ENCODE measurements at regions not wholly inside any gene's neighbourhood (a gene's known extent, or its start where the extent isn't known, plus 50 kb on each side); places are given as distances from the start of the nearest gene placed in this dataset.

DNA sequence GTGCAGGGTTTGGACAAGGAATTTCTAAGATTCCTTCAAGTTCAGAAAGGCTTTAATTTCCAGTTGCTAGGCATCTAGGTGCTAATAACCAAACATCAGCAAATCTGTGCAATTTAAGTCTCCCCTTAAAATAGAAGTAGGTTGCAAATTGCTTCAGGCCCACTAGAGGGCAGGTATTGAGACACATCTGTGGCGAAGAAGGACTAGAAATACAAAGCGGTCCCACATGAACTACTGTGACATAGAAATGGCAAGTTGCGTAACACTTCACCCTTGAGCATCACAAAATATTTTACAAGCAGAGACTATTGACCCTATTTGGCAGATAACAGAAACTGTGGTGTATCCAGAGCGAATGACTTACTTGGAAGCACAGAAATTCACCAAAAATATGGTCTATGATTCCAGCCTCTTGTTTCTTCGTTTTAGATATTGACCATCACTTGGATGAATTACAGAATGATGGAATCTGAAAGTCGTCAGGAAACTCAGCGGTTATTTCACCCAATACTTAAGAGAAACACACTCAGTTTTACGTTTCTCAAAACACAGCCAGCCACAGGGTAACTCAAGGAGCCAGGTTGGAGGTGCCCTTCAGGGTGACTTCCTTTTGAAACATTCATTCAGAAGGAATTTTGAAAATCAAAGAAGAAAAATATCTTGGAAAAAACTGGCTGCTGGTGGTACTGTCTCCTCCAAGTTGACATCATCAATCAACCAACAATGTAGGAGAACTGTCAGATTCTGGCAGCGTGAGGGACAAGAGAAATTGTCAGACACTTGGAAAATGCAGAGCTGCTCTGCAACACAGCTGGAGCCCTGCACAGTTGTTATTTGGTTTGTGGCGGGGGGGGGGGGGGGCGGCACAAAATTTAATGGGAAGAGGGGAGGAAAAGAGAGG lies 256.3 kb upstream of the MINDY3 start:
- TF ChIP-seq, protein P1, sequence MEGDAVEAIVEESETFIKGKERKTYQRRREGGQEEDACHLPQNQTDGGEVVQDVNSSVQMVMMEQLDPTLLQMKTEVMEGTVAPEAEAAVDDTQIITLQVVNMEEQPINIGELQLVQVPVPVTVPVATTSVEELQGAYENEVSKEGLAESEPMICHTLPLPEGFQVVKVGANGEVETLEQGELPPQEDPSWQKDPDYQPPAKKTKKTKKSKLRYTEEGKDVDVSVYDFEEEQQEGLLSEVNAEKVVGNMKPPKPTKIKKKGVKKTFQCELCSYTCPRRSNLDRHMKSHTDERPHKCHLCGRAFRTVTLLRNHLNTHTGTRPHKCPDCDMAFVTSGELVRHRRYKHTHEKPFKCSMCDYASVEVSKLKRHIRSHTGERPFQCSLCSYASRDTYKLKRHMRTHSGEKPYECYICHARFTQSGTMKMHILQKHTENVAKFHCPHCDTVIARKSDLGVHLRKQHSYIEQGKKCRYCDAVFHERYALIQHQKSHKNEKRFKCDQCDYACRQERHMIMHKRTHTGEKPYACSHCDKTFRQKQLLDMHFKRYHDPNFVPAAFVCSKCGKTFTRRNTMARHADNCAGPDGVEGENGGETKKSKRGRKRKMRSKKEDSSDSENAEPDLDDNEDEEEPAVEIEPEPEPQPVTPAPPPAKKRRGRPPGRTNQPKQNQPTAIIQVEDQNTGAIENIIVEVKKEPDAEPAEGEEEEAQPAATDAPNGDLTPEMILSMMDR (IDR thresholded peaks at IDR 0.05; ENCODE audit: control insufficient read depth, insufficient read depth, low read depth, low read length, missing control alignments) = peak; percentile 36
- DNase-seq (ENCODE audit: low read depth) = no peak
- H3K4me3 ChIP-seq (ENCODE audit: control insufficient read depth, low read depth, low read length) = no peak overlapping the region

GRCh38 chr10:16117305-16117695 lies 257.0 kb upstream of the MINDY3 start:
- TF ChIP-seq, protein P1 (IDR thresholded peaks at IDR 0.05; ENCODE audit: control insufficient read depth, insufficient read depth, low read depth, low read length, missing control alignments) = no peak
- no peak overlapping the region for H3K4me3 ChIP-seq (ENCODE audit: control insufficient read depth, low read depth, low read length)
- DNase-seq (ENCODE audit: low read depth) = no peak

DNA sequence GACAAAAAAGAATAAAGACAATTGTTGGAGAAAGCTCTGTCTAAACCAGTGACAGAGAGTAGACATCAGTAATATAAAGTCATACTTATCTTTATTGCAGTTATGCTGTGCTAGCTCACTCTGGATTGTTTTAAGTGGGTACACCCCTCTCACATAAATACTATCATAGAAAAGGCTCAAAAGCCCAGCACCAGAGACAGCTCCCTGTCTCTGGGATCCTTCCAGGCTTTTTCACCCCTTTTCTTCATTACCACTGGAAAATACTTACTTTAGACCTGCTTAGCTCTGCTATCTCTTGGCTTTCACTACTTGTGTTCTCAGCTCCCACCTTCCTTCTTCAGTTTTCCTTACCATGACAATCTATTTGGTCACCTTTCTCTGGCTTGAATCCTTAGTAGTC lies 259.1 kb upstream of the MINDY3 start:
- TF ChIP-seq, protein P1 (IDR thresholded peaks at IDR 0.05; ENCODE audit: control insufficient read depth, insufficient read depth, low read depth, low read length, missing control alignments) = no peak
- no peak for DNase-seq (ENCODE audit: low read depth)
- H3K4me3 ChIP-seq (ENCODE audit: control insufficient read depth, low read depth, low read length) = no peak overlapping the region

GRCh38 chr10:16120563-16120962 lies 260.3 kb upstream of the MINDY3 start:
- TF ChIP-seq, protein P1 (IDR thresholded peaks at IDR 0.05; ENCODE audit: control insufficient read depth, insufficient read depth, low read depth, low read length, missing control alignments) = no peak
- no peak for DNase-seq (ENCODE audit: low read depth)
- H3K4me3 ChIP-seq (ENCODE audit: control insufficient read depth, low read depth, low read length) = no peak overlapping the region

- TF ChIP-seq, protein P1 (IDR thresholded peaks at IDR 0.05; ENCODE audit: control insufficient read depth, insufficient read depth, low read depth, low read length, missing control alignments) = no peak
- H3K4me3 ChIP-seq (ENCODE audit: control insufficient read depth, low read depth, low read length) = no peak overlapping the region
- DNase-seq (ENCODE audit: low read depth) = no peak
These were observed 281.2 kb upstream of the MINDY3 start for GRCh38 chr10:16141499-16141898.

DNA sequence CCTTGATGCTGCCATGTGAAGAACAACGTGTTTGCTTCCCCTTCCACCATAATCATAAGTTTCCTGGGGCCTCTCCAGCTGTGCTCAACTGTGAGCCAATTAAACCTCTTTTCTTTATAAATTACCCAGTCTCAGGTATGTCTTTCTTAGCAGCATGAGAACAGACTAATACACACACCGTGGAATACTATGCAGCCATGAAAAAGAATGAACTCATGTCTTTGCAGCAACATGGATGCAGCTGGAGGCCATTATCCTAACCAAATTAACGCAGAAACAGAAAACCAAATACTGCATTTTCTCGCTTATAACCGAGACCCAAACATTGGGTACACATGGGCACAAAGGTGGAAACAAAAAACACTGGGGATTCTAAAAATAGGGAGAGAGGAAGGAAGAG lies 286.7 kb upstream of the MINDY3 start:
- TF ChIP-seq, protein P1 (IDR thresholded peaks at IDR 0.05; ENCODE audit: control insufficient read depth, insufficient read depth, low read depth, low read length, missing control alignments) = no peak
- H3K4me3 ChIP-seq (ENCODE audit: control insufficient read depth, low read depth, low read length) = no peak overlapping the region
- no peak for DNase-seq (ENCODE audit: low read depth)

All from AG09309 (cell line).